HG03520 (cell line): ENCODE measurements at regions not wholly inside any gene's neighbourhood (a gene's known extent, or its start where the extent isn't known, plus 50 kb on each side); places are given as distances from the start of the nearest gene placed in this dataset.
"Not testable (repeated sequence)": the region's sequence is repeated elsewhere in the genome, so short reads cannot be mapped to it uniquely, and the experiment has no call there.

Source experiments
- ATAC-seq: cut with Tn5 transposase; IDR thresholded peaks from one replicate; pipeline ENCODE4 v1.9.1; 2021; ENCODE audit warnings: mild to moderate bottlenecking, moderate library complexity; ENCODE audit not compliant: unreplicated experiment

DNA sequence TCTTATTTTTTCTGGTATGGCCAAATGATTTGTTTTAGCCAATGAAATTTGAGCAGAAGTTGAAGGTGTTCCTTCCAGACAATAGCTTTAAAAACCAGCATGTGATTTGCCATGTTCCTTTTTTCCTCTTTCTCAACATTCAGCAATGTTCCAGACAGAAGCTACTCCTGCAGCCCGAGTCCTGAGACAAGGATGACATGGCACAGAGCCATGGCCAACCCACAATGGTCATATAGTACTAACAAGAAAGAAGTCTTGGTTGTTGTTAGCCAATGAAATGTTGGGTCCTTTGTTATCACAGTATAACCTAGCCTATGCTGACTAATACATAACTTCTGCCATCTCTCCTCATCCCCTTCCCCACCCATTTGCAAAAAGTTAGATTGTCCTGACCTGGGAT is 211.1 kb upstream of the STT3B start:
- no peak for ATAC-seq

DNA sequence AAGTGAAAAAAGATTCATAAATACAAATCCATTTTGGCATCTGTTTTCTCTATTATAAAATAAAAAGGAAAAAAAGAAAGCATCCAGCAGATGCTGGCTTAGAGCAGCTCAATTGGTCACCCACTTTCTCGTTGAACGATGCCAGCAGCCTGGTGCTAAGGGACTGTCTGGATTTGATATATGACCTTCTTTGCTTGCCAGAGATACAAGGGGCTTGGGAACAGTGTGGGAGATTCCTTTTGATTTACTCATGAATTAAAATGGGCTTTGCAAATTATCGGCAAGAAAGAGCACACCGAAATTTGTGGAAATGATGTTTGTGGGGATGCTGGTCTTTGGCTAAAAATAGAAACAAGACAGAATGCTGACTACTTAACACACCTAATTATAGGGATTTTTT is 210.3 kb upstream of the STT3B start:
- no peak for ATAC-seq

GRCh38 chr3:31327826-31328357 is 204.8 kb upstream of the STT3B start:
- ATAC-seq: not testable (repeated sequence)

DNA sequence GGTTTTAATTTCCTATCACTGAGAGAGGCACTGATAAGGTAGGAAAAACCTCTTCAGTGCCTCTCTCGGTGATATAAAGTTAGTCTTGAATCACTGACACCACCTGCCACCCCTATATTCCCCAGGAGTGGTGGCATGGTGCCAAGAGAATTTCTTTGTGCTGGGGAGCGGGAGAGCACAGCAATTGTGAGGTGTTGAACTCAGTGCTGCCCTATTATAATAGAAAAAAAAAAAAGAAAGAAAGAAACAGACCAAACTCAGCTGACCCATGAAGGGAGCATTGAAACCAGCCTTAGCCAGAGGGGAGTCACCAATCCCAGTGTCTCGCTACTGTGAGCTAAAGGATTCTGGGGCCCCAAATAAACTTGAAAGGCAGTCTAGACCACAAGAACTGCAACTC is 201.4 kb upstream of the STT3B start:
- no peak for ATAC-seq

GRCh38 chr3:31341130-31341529 is 191.6 kb upstream of the STT3B start:
- no peak for ATAC-seq

- no peak for ATAC-seq
Measured at GRCh38 chr3:31343075-31343474, 189.7 kb upstream of the STT3B start.

- ATAC-seq: no peak
Measured at GRCh38 chr3:31345581-31345980, 187.1 kb upstream of the STT3B start.

- ATAC-seq: no peak
Measured at GRCh38 chr3:31346542-31346979, 186.2 kb upstream of the STT3B start.

- no peak for ATAC-seq
Measured at GRCh38 chr3:31349001-31349748, 183.6 kb upstream of the STT3B start.

DNA sequence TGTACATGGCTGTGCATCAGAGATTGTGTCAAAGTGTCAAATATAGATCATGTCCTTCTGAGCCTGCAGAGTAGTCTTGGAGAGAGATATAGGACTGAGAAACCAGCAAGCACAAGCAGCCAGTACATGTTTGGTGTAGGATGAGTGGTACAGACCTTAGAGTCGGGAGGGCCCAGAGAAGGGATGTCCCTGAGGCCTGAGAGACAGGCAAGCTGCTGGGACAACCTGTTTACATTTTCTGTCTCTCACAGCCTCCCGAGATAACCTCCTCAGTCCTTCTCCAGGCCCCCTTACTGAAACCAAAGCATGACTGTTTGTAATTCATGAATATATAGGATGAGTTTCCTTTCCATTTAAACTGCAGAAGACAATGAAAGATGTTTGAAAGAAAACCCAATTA is 182.4 kb upstream of the STT3B start:
- no peak for ATAC-seq

DNA sequence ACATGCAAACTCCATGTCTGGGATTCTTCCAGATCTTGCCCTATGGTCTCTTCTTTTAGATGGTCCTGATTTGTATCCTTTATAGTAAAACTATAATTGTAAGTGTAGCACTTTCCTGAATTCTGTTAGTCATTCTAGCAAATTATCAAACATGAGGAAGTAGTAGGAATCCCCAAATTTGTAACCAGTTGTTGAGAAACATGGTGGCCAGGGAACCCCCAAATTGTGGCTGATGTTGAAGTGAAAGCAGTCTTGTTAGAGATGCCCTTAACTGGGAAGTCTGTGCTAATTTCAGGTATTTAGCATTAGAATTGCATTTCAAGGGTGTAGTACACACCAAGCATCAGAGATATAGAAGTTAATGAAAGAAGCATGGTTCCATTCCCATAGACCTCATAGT is 180.4 kb upstream of the STT3B start:
- ATAC-seq: no peak

DNA sequence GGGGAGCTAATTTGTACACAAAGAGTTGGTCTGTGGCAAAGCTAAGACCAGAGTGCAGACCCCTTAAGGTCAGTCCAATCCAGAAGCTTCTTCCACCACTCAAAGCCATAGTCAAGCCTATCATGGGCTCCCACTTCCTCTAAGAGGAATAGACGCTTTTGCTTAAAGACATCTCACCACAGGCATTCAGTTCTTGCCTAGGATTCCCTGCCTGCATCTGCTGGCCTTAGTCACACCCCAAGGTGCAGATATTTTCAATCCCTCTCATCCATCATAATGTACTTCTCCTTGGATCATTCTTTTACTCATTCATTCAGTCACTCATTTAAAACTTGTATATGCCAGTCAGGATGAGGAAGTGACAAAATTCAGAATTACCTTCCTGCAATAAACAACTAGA is 179.6 kb upstream of the STT3B start:
- no peak for ATAC-seq

- no peak for ATAC-seq
Measured at GRCh38 chr3:31354373-31354772, 178.4 kb upstream of the STT3B start.

DNA sequence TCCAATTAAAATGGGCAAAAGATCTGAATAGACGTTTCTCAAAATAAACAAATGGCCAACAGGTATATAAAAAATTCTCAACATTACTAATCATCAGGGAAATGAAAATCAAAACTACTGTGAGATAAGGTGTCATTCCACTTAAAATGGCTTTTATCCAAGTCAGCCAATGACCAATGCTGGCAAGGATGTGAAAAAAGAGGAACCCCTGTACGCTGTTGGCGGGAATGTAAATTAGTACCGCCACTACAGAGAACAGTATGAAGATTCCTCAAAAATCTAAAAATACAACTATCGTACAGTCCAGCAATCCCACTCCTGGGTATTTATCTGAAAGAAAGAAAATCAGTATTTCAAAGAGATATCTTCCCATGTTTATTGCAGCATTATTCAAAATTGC is 176.9 kb upstream of the STT3B start:
- ATAC-seq: no peak

DNA sequence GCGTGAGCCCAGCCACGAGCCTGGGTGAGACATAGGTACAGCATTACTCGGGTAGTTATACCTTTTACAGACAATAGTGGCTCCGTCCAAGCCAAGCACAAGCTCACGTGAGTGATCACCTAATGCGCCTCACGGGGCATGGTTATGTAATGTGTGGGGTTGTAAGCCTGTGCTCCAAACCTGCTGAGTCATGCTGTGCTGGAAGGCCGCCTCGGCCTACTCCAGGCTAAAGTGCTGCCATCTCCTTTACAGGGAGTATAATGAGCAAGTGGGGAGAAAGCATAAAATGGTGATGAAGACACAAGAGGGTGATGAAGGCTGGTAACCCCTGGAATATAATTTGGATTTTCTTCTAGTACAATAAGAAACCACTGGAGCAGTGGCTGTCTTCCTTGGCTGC is 175.8 kb upstream of the STT3B start:
- ATAC-seq: no peak

DNA sequence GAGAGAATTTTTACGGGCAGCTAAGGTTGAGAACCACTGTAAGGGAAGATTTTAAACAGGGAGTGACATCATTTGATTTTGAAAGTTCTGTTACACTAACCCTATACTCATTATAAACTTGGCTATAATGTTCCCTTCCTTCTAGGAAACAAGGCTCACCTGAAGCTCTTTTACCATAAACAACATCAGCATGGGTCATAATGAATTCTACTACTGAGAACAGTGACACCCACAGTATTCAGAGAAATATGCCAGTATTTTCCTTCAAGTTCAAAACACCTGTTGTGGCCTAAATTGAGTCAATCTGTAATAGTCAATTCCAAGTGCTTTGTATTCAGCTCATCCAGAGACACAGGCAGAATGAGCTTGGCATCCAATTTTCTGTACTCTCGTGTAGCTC is 175.3 kb upstream of the STT3B start:
- no peak for ATAC-seq

DNA sequence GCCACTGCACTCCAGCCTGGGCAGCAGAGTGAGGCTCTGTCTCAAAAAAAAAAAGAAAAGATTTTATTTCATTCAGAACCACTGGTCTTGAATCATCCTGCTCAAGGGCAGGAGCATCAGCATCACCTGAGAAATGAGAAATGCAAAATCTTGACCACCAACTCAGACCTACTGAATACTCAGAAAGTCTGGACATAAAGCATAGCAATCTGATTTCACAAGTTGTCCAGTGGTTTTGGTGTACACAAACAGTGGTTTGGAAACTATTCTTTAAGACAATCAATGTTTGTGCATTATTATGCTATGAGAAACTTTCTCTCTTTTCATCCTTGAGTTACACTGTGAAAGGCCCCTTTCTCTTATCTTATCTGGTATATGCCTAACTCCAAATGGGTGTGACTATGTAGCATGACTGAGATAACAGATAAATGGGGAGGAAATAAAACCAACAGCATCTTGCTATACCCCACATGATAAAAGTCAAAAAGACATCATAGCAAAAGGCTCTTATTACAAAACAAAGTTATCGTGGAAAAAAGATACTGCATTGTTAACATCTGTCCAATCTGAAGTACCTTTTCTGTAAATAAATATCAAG is 174.2 kb upstream of the STT3B start:
- no peak for ATAC-seq

GRCh38 chr3:31361371-31362273 is 171.1 kb upstream of the STT3B start:
- no peak for ATAC-seq

DNA sequence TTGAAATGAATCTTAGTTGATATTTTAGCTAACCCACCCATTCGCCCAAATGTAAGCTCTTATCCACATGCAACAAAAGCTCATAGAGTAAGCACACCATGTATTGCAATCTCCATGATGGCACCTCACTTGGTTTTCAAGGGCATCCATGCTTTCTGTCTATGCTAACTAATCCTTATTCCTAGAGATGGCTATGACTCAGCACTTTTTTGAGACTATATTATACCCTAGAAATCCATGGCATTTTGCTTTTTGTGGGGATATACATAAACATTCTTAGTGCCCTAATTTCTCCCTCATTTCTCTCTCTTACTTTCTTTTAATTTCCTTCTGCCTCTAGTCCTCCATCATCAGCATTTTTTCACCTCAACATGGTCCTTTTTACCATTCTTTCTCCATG is 168.5 kb upstream of the STT3B start:
- ATAC-seq: no peak

GRCh38 chr3:31364711-31365110 is 168.0 kb upstream of the STT3B start:
- no peak for ATAC-seq

DNA sequence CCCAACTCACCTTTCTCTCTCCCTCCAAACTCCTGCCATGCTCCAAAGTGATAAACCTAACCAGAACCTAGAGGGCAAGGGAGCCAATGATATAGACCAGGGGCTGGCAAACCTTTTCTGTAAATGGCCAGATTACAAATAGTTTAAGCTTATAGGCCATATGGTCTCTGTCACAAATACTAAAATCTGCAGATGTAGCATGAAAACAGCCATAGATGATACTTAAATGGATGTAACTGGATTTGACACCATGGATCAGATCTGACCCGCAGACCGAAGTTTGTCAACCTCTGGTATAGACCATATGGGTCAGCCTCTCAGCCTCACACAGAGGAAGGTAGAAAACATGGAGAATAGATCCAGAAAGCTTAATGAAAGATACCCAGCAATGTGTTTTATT is 165.2 kb upstream of the STT3B start:
- ATAC-seq: no peak
